ENCODE measurements at regions not wholly inside any gene's neighbourhood (a gene's known extent, or its start where the extent isn't known, plus 50 kb on each side); places are given as distances from the start of the nearest gene placed in this dataset.

DNA sequence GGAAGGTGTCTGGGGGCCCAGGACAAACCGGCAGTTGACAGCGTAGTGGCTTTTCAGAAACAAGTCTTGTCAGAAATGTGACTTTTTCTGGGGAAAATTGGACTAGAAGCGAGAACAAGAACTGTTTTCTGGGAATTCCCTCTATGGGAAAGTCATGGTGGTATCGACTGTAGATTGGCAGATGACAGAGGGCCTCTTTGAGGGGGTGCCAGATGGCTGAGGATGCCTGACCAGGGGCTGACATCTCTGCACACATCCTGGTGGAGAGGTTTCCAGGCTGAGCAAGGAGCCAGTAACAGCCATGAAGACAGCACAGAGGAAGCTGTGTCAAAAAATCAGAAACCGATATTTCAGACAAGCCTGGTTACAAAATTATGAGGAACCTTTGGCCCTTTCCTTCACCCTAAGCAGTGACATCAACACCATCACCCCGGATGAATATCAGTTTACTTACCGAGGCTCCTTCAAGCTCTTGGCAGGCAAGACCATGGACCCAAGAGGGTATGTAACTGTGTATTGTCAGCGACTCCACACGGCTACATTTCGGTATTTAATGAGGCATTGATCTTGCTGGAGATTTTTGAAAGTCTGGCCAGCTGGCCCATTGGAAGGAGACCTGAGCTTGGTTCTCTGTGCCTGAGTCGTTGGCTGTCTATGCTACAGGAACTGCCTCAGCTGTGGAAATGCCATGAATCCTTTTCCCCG is 1525.3 kb upstream of the TMEM132C start:
- no peak overlapping the region for H3K27ac Mint-ChIP-seq
- no peaks in the 10 kb centered on the region for H3K27me3 Mint-ChIP-seq
- no peak overlapping the region for H3K4me3 Mint-ChIP-seq
- H3K4me1 Mint-ChIP-seq: no peaks in the 10 kb centered on the region
- peaks cover 0 to 3% (median 3%) of the 10 kb centered on the region in 3 donors for H3K9me3 Mint-ChIP-seq
- H3K36me3 Mint-ChIP-seq: peaks cover 5% of the 10 kb centered on the region

GRCh38 chr12:126742241-126742641 is 1524.7 kb upstream of the TMEM132C start:
- Mint-ChIP-seq H3K27me3 (no peaks in the 10 kb centered on the region), H3K4me1 (no peaks in the 10 kb centered on the region), H3K4me3 (no peak overlapping the region), H3K9me3 (peaks cover 0 to 3% (median 3%) of the 10 kb centered on the region in 3 donors), H3K36me3 (peaks cover 5% of the 10 kb centered on the region), H3K27ac (no peak overlapping the region)

GRCh38 chr12:126747530-126748149 is 1519.3 kb upstream of the TMEM132C start:
- no peak overlapping the region for H3K27ac Mint-ChIP-seq
- H3K9me3 Mint-ChIP-seq: peaks cover 0 to 7% (median 0%) of the 10 kb centered on the region in 3 donors
- H3K36me3 Mint-ChIP-seq: peaks cover 7% of the 10 kb centered on the region
- peaks cover 0 to 3% (median 3%) of the 10 kb centered on the region in 3 donors for H3K4me1 Mint-ChIP-seq
- H3K27me3 Mint-ChIP-seq: no peaks in the 10 kb centered on the region
- H3K4me3 Mint-ChIP-seq: peak overlapping the region in 1 of 4 donors; percentile 64

DNA sequence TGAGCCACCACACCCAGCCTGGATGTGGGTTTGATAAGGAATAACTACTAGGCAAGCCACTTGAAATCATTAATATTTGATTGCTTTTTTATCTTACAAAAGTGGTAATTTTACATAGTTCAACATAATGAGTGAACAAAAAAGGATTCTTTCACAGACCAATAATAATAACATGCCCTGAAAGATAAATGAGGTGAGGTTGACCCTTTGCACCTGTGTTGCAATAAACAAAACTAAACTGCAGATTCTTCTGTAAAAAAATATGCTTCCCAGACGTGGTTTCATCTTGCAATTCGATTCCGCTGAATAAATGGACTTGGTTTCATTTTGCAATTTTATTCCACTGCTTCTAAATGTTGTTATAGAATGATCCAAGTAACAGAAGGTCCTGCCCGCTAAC is 1514.9 kb upstream of the TMEM132C start:
- H3K4me1 Mint-ChIP-seq: peaks cover 0 to 8% (median 3%) of the 10 kb centered on the region in 3 donors
- peaks cover 5% of the 10 kb centered on the region for H3K36me3 Mint-ChIP-seq
- no peak overlapping the region for H3K27ac Mint-ChIP-seq
- peaks cover 0 to 7% (median 0%) of the 10 kb centered on the region in 3 donors for H3K9me3 Mint-ChIP-seq
- H3K4me3 Mint-ChIP-seq: peak overlapping the region in 1 of 4 donors; percentile 39
- H3K27me3 Mint-ChIP-seq: no peaks in the 10 kb centered on the region

- Mint-ChIP-seq H3K4me1 (peaks cover 5 to 16% (median 10%) of the 10 kb centered on the region in 3 donors), H3K4me3 (peak overlapping the region in 1 of 4 donors; percentile 37), H3K27me3 (no peaks in the 10 kb centered on the region), H3K27ac (peak overlapping the region in 1 of 3 donors; percentile 41), H3K9me3 (peaks cover 0 to 2% (median 0%) of the 10 kb centered on the region in 3 donors), H3K36me3 (peaks cover 8% of the 10 kb centered on the region)
Measured at GRCh38 chr12:126757326-126757725, 1509.6 kb upstream of the TMEM132C start.

DNA sequence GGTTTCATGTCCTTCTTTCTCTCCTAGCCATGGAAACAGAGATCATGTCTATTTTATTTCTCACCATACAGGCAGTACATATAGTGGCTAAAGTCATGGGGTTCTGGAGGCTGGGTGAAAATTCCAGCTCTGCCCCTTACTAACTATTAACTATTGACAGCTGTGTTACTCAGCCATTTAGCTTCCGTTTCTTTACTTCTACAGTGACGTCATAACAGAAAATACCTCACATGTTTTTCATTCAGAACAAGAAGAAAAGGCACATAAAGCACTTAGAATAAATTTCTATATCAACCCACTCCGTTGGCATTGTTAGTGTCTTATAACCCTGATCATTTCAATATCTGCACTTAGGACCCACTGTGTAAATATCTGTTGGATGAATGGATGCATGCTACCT is 1506.9 kb upstream of the TMEM132C start:
- peaks cover 15% of the 10 kb centered on the region for H3K36me3 Mint-ChIP-seq
- H3K27ac Mint-ChIP-seq: no peak overlapping the region
- H3K4me3 Mint-ChIP-seq: no peak overlapping the region
- H3K4me1 Mint-ChIP-seq: peaks cover 6 to 20% (median 14%) of the 10 kb centered on the region in 3 donors
- H3K9me3 Mint-ChIP-seq: peaks cover 5 to 14% (median 8%) of the 10 kb centered on the region in 3 donors
- no peaks in the 10 kb centered on the region for H3K27me3 Mint-ChIP-seq

GRCh38 chr12:126761420-126761819 is 1505.5 kb upstream of the TMEM132C start:
- Mint-ChIP-seq H3K4me1 (peaks cover 6 to 20% (median 14%) of the 10 kb centered on the region in 3 donors), H3K27ac (no peak overlapping the region), H3K36me3 (peaks cover 18% of the 10 kb centered on the region), H3K4me3 (no peak overlapping the region), H3K27me3 (no peaks in the 10 kb centered on the region), H3K9me3 (peaks cover 5 to 17% (median 8%) of the 10 kb centered on the region in 3 donors)

GRCh38 chr12:126762150-126762549 is 1504.8 kb upstream of the TMEM132C start:
- peaks cover 6 to 20% (median 14%) of the 10 kb centered on the region in 3 donors for H3K4me1 Mint-ChIP-seq
- H3K36me3 Mint-ChIP-seq: peaks cover 18% of the 10 kb centered on the region
- H3K9me3 Mint-ChIP-seq: peaks cover 8 to 24% (median 10%) of the 10 kb centered on the region in 3 donors

GRCh38 chr12:126763359-126763758 is 1503.6 kb upstream of the TMEM132C start:
- Mint-ChIP-seq H3K27me3 (no peaks in the 10 kb centered on the region), H3K36me3 (peaks cover 18% of the 10 kb centered on the region), H3K4me1 (peaks cover 9 to 18% (median 16%) of the 10 kb centered on the region in 3 donors), H3K27ac (no peak overlapping the region), H3K9me3 (peaks cover 8 to 24% (median 10%) of the 10 kb centered on the region in 3 donors), H3K4me3 (no peak overlapping the region)

More at GRCh38 chr12:126762150-126762549, 1504.8 kb upstream of the TMEM132C start:
- H3K27me3 Mint-ChIP-seq: no peaks in the 10 kb centered on the region
- H3K4me3 Mint-ChIP-seq: peak overlapping the region in 1 of 4 donors; percentile 58
- H3K27ac Mint-ChIP-seq: no peak overlapping the region

- Mint-ChIP-seq H3K9me3 (peaks cover 8 to 24% (median 11%) of the 10 kb centered on the region in 3 donors), H3K36me3 (peaks cover 16% of the 10 kb centered on the region), H3K27me3 (no peaks in the 10 kb centered on the region), H3K27ac (no peak overlapping the region), H3K4me3 (peak overlapping the region in 1 of 4 donors; percentile 5), H3K4me1 (peaks cover 22 to 29% (median 25%) of the 10 kb centered on the region in 3 donors)
Measured at GRCh38 chr12:126767334-126767733, 1499.6 kb upstream of the TMEM132C start.

- Mint-ChIP-seq H3K9me3 (peaks cover 7 to 28% (median 8%) of the 10 kb centered on the region in 3 donors), H3K36me3 (peaks cover 12% of the 10 kb centered on the region), H3K4me3 (peak overlapping the region in 3 of 4 donors; percentile 21 to 83 (median 21)), H3K27me3 (no peaks in the 10 kb centered on the region), H3K4me1 (peaks cover 18 to 34% (median 20%) of the 10 kb centered on the region in 3 donors), H3K27ac (peak overlapping the region in 2 of 3 donors; percentile 40 to 50)
Measured at GRCh38 chr12:126768517-126768916, 1498.5 kb upstream of the TMEM132C start.

DNA sequence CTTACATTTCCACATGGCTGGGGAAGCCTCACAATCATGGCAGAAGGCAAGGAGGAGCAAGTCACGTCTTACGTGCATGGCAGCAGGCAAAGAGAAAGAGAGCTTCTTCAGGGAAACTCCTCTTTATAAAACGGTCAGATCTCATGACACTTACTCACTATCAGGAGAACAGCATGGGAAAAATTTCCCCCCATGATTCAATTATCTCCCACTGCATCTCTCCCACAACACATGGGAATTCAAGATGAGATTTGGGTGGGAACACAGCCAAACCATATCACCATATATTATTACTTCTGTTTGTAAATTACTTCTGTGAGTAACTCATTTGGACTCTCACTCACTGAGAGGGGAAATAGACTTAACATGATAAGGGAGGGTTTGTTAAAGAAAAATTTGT is 1496.8 kb upstream of the TMEM132C start:
- Mint-ChIP-seq H3K27me3 (no peaks in the 10 kb centered on the region), H3K36me3 (peaks cover 6% of the 10 kb centered on the region), H3K9me3 (peaks cover 3 to 16% (median 4%) of the 10 kb centered on the region in 3 donors), H3K27ac (no peak overlapping the region), H3K4me3 (peak overlapping the region; percentile 9 to 81 (median 26)), H3K4me1 (peaks cover 17 to 36% (median 18%) of the 10 kb centered on the region in 3 donors)

DNA sequence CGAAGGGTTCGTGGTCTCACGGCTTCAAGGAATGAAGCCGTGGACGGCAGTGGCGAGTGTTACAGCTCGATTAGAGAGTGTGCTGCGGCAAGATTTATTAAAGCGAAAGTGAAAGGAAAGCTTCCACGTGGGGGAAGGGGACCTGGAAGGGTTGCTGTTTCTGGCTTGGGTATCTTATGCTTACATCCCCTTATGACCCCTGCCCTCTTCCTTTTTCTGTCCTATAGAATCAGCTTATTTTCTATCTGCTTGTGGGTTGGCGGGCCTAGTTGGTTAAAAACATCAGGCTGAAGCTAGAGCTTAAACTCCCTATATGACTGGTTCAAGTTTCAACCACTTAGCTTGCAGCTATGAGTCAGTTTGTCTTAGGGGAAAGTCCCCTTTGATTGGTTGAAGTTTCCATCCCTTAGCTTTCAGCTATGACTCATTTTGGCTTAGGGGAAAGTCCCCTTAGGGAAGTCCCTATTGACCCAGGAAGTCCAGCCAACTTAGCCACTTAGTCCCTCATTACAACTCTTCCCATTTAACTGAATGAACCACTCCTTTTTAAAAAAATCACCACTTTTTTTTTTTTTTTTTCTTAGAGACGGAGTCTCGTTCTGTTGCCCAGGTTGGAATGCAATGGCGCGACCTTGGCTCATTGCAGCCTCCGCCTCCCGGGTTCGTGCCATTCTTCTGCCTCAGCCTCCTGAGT is 1494.7 kb upstream of the TMEM132C start:
- H3K27me3 Mint-ChIP-seq: no peaks in the 10 kb centered on the region
- peak overlapping the region; percentile 44 to 96 (median 89) for H3K27ac Mint-ChIP-seq
- H3K36me3 Mint-ChIP-seq: peaks cover 2% of the 10 kb centered on the region
- peak overlapping the region; percentile 94 to 99 (median 94) for H3K4me3 Mint-ChIP-seq
- H3K4me1 Mint-ChIP-seq: peaks cover 17 to 36% (median 18%) of the 10 kb centered on the region in 3 donors
- H3K9me3 Mint-ChIP-seq: peaks cover 0 to 5% (median 2%) of the 10 kb centered on the region in 3 donors

DNA sequence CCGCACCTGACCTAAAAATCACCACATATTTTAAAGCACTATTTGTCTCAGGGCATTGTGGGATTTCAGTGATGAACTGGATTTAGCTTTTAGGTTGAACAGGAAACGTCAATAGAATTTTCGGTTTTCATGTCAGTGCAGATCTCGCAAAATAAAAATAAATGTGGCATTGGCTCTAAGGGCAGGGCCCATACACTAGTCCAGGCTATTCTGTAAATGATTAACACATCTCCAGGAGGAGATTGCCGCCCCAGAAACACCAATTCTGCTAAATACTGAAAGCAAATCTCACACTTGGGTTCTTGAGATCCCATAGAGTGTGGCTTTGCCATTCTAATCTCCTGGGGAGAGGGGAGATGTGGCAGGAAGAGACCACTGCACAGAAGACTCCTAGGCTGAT is 1494.0 kb upstream of the TMEM132C start:
- Mint-ChIP-seq H3K36me3 (peaks cover 2% of the 10 kb centered on the region), H3K27me3 (no peaks in the 10 kb centered on the region), H3K27ac (peak overlapping the region; percentile 44 to 96 (median 89)), H3K4me3 (peak overlapping the region in 2 of 4 donors; percentile 95 to 99), H3K9me3 (peaks cover 0 to 5% (median 2%) of the 10 kb centered on the region in 3 donors), H3K4me1 (peaks cover 17 to 36% (median 18%) of the 10 kb centered on the region in 3 donors)

All from IgD-negative memory B cell (primary cell).